ENCODE measurements at regions not wholly inside any gene's neighbourhood (a gene's known extent, or its start where the extent isn't known, plus 50 kb on each side); places are given as distances from the start of the nearest gene placed in this dataset.

- no peak for TF ChIP-seq CTCF (IDR thresholded peaks at IDR 0.05)
- TF ChIP-seq POLR2A (IDR thresholded peaks at IDR 0.05) = no peak
- no peak for TF ChIP-seq POLR2AphosphoS5 (IDR thresholded peaks at IDR 0.05)
Measured at GRCh38 chr1:115907092-115907491, 66.2 kb upstream of the NHLH2 start.

Data from suprapubic skin (tissue), 4 donors.